ENCODE measurements at regions not wholly inside any gene's neighbourhood (a gene's known extent, or its start where the extent isn't known, plus 50 kb on each side); places are given as distances from the start of the nearest gene placed in this dataset.

DNA sequence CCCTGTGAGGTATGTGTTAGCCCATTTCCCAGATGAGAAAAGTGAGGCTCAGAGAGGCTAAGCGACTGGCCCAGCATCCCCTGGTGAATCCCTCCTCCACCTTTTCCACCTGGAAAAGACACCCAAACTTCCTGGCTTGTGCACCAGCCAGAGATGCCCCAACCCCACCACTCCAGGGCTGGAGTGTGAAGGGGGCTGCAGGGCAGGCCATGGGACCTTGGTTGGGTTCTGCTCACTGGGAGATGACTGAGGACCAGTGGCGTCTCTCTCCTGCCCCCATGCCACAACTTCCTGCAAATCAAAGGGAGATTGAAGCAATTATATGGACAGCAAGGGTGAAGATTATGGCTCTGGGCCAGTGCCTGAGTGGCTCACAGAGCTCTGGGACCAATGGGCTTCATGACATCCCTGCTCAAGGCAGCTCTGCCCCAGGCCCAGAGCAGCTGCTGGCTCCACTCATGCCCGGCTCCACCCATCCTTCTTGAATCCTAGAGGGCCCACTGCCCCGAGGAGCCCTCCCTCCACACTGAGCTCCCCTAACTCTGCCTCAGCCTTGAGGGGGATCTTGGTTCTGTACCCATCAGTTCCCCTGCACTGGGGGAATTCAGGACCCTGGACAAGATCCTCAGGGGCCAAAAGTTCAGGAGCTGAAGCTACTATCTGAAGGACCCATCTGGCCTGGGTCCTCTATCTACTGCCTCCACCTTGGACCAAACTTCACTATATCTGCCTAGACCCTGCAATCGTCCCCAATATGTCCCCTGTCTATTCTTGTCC is 416.9 kb downstream of the PTPRU start:
- H3K9me3 ChIP-seq, result no peaks in the 10 kb centered on the region
- no peaks in the 10 kb centered on the region for H3K4me1 ChIP-seq (ENCODE audit: control insufficient read depth in 1 of 2, insufficient read depth in 1 of 2, low read depth in 1 of 2, low read length in 1 of 2)
- no peaks in the 10 kb centered on the region for H3K27me3 ChIP-seq
- no peak overlapping the region for H3K27ac ChIP-seq
- H3K36me3 ChIP-seq, result no peaks in the 10 kb centered on the region
- TF ChIP-seq CTCF (IDR thresholded peaks at IDR 0.05), result no peak
- no peak overlapping the region for H3K4me3 ChIP-seq (ENCODE audit: low read depth in 1 of 2, low read length in 1 of 2)

DNA sequence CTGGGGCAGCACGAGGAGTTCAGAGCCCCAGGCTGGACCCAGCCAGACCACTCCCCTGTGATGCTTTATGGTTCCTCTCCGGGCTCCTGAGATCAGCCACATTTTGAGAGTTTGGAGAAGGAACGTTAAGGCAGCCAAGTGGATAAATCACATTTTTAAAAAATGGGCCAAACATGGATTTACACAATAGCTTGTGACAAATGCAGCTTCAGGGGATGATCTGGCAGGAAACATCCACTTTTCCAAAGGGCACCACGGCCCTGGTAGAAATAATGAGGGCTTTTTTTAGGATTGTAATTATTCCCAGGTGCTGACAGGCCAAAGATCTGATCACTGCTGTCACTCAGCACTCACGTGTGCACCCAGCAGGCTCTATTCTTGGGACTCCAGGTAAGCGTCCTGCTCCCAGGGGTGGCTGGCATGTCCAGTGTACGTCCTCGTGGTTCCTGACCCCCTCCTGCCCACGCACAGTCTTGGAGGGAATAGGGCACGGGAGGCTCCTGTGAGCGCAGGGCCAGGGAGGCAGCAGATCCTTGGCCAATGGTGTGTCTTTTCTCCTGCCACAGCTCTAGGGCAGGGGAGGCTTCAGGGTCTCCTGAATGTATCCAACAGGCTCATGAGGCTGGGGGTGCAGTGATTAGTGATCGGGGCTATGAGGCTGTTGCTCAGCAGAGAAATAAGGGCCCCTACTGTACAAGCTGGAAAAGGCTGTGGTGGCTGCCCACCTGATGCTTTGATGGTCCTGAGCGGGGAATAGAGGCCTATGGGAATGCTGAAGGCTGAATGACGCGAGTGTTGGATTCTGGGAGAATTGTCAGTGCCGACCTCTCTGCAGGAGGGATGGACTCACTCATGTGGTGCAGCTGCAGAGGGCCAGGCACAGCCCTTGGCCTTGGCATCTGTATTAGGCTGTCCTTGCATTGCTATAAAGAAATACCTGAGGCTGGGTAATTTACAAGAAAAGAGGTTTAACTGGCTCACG is 415.7 kb downstream of the PTPRU start:
- no peak for TF ChIP-seq CTCF (IDR thresholded peaks at IDR 0.05)
- Histone ChIP-seq H3K9me3 (no peaks in the 10 kb centered on the region), H3K27ac (no peak overlapping the region), H3K36me3 (no peaks in the 10 kb centered on the region), H3K27me3 (no peaks in the 10 kb centered on the region), H3K4me1 (ENCODE audit: control insufficient read depth in 1 of 2, insufficient read depth in 1 of 2, low read depth in 1 of 2, low read length in 1 of 2) (no peaks in the 10 kb centered on the region), H3K4me3 (ENCODE audit: low read depth in 1 of 2, low read length in 1 of 2) (no peak overlapping the region)

GRCh38 chr1:29651246-29651645 is 414.9 kb downstream of the PTPRU start:
- no peak overlapping the region for H3K27ac ChIP-seq
- no peaks in the 10 kb centered on the region for H3K36me3 ChIP-seq
- no peaks in the 10 kb centered on the region for H3K9me3 ChIP-seq
- TF ChIP-seq CTCF (IDR thresholded peaks at IDR 0.05), result no peak
- H3K4me1 ChIP-seq (ENCODE audit: control insufficient read depth in 1 of 2, insufficient read depth in 1 of 2, low read depth in 1 of 2, low read length in 1 of 2), result no peaks in the 10 kb centered on the region
- H3K4me3 ChIP-seq (ENCODE audit: low read depth in 1 of 2, low read length in 1 of 2), result no peak overlapping the region
- no peaks in the 10 kb centered on the region for H3K27me3 ChIP-seq

DNA sequence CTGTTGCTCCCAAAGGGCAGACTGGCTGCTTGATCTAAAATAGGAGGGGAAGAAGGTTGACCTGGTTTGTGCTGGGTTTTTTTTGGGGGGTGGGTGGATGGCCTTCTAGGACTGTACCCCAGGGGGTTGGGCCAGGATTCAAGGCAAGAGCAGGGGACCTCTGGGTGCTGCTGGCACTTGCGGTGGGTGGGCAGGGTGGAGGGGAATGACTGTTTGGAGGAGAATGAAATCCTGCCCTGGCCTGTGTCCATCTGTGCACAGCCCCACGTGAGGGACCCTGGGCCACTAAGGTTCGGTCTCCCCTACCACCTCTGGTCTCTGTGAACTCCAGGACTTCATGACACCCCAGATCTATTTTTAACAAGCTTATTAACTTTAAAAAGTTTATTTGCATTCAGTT is 414.2 kb downstream of the PTPRU start:
- Histone ChIP-seq H3K9me3 (no peaks in the 10 kb centered on the region), H3K4me1 (ENCODE audit: control insufficient read depth in 1 of 2, insufficient read depth in 1 of 2, low read depth in 1 of 2, low read length in 1 of 2) (no peaks in the 10 kb centered on the region), H3K4me3 (ENCODE audit: low read depth in 1 of 2, low read length in 1 of 2) (no peak overlapping the region), H3K27ac (no peak overlapping the region), H3K27me3 (no peaks in the 10 kb centered on the region), H3K36me3 (no peaks in the 10 kb centered on the region)
- no peak for TF ChIP-seq CTCF (IDR thresholded peaks at IDR 0.05)

GRCh38 chr1:29650041-29650400 is 413.7 kb downstream of the PTPRU start:
- no peak overlapping the region for H3K4me3 ChIP-seq (ENCODE audit: low read depth in 1 of 2, low read length in 1 of 2)
- no peak for TF ChIP-seq CTCF (IDR thresholded peaks at IDR 0.05)
- no peaks in the 10 kb centered on the region for H3K36me3 ChIP-seq
- H3K9me3 ChIP-seq, result no peaks in the 10 kb centered on the region
- no peak overlapping the region for H3K27ac ChIP-seq
- no peaks in the 10 kb centered on the region for H3K4me1 ChIP-seq (ENCODE audit: control insufficient read depth in 1 of 2, insufficient read depth in 1 of 2, low read depth in 1 of 2, low read length in 1 of 2)
- no peaks in the 10 kb centered on the region for H3K27me3 ChIP-seq
